Thyroid gland (tissue), 4 donors: ENCODE measurements at regions not wholly inside any gene's neighbourhood (a gene's known extent, or its start where the extent isn't known, plus 50 kb on each side); places are given as distances from the start of the nearest gene placed in this dataset.

Experiments used
- CTCF ChIP-seq, 6 experiments: fragments of 200-600 bp in 3 of 6; fragments of 450-650 bp in 3 of 6; sonication (generic) in 3 of 6; IDR thresholded peaks; one replicate each; pipeline ENCODE4 v1.5.1; 2016 to 2019; ENCODE audit warnings: antibody characterized with exemption in 6 of 6, mild to moderate bottlenecking in 2 of 6, inconsistent platforms in 1 of 6, moderate library complexity in 1 of 6
- POLR2A ChIP-seq, 2 donors: fragments of 450-650 bp; IDR thresholded peaks; one replicate each; pipeline ENCODE4 v1.6.1; 2017; ENCODE audit warnings: antibody characterized with exemption in 2 of 2, mild to moderate bottlenecking in 2 of 2, moderate library complexity in 1 of 2

DNA sequence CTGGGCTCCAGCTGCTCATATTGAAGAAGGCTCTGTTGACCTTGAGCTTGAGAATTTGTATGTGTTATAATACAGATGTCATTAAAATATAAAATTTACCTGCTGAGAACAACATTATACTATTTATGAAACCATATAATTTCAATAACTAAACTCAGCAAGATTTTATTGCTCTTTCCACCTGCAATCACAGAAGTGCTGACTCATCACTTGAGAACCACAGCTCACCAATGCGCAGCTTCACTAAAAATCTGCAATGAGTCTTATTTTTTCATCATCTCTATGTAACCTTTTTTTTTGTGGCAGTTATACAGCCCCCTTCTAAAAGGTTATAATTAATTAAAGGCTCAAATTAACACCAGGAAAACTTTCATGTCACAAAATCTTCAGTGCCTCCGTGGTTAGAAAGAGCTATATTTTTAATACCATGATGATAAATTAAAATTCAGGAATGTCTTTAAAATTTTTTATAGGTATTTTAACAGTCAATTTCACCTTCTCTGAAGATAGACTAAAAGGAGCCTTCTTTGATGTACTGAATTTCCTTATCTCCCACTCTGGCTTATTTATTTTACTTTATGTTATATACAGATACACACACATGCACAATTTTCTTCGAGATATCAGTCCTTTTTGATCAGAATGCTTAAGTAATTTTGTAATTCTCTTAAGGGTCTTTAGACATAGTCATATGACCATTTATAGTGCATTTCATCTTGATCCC lies 102.7 kb downstream of the EVX1 start:
- TF ChIP-seq CTCF (IDR thresholded peaks at IDR 0.05) (no peak), POLR2A (IDR thresholded peaks at IDR 0.05) (no peak)
